Astrocyte (in vitro differentiated cells and primary cell): ENCODE measurements at regions not wholly inside any gene's neighbourhood (a gene's known extent, or its start where the extent isn't known, plus 50 kb on each side); places are given as distances from the start of the nearest gene placed in this dataset.

Experiments used
- CTCF ChIP-seq: IDR thresholded peaks from 2 replicates; pipeline ENCODE4 v1.5.1; 2011; ENCODE audit warnings: low read depth, mild to moderate bottlenecking, inconsistent platforms, low read length, moderate library complexity; ENCODE audit not compliant: insufficient read depth
- EZH2 ChIP-seq: IDR thresholded peaks from 2 replicates; pipeline ENCODE4 v1.6.1; 2012; ENCODE audit warnings: mild to moderate bottlenecking, low read length, inconsistent platforms; ENCODE audit not compliant: insufficient read depth

GRCh38 chr4:137129441-137129840, 402.9 kb downstream of the PCDH18 start:
- TF ChIP-seq CTCF: no peak
- no peak for TF ChIP-seq EZH2
